ENCODE measurements at regions not wholly inside any gene's neighbourhood (a gene's known extent, or its start where the extent isn't known, plus 50 kb on each side); places are given as distances from the start of the nearest gene placed in this dataset.

- TF ChIP-seq CTCF (IDR thresholded peaks at IDR 0.05) (no peak), POLR2A (IDR thresholded peaks at IDR 0.05) (no peak)
Measured at GRCh38 chrX:39898147-39898546, 199.6 kb downstream of the BCOR start.
